Transverse colon (tissue), 4 donors: ENCODE measurements at regions not wholly inside any gene's neighbourhood (a gene's known extent, or its start where the extent isn't known, plus 50 kb on each side); places are given as distances from the start of the nearest gene placed in this dataset.
A peak's percentile ranks its signal among the peaks of the same experiment; 100 is the strongest.

Experiments
- DNase-seq: peaks from one replicate; pipeline ENCODE4 v3.0.0-alpha.2; 2019
- H3K27ac ChIP-seq, 4 donors: fragments of 200-600 bp; sonication (generic); 2 replicates each; pipeline ENCODE4 v1.5.1; 2016 to 2018; ENCODE audit warnings: inconsistent platforms in 4 of 4
- H3K27me3 ChIP-seq: fragments of 200-600 bp; sonication (generic); 2 replicates; pipeline ENCODE4 v1.5.1; 2017; ENCODE audit warnings: inconsistent platforms
- H3K36me3 ChIP-seq, 4 donors: fragments of 200-600 bp; sonication (generic); 2 replicates each; pipeline ENCODE4 v1.5.1; 2017 to 2019; ENCODE audit warnings: inconsistent platforms in 4 of 4
- H3K4me1 ChIP-seq, 4 donors: fragments of 200-600 bp; sonication (generic); 2 replicates each; pipeline ENCODE4 v1.5.1; 2017 to 2020; ENCODE audit warnings: inconsistent platforms in 4 of 4
- H3K4me3 ChIP-seq, 4 donors: fragments of 200-600 bp; sonication (generic); 1 replicate in 1 of 4; 2 replicates in 3 of 4; pipeline versions ENCODE4 v1.5.1 to v1.6.1; 2017 to 2019; ENCODE audit warnings: inconsistent platforms in 4 of 4
- H3K9me3 ChIP-seq, 2 donors: fragments of 200-600 bp; sonication (generic); 2 replicates each; pipeline ENCODE4 v1.5.1; 2017 to 2019; ENCODE audit warnings: inconsistent platforms in 2 of 2
- CTCF ChIP-seq, 5 experiments: fragments of 200-600 bp in 3 of 5; fragments of 450-650 bp in 2 of 5; sonication (generic) in 3 of 5; IDR thresholded peaks; 1 replicate in 2 of 5; 2 replicates in 3 of 5; pipeline ENCODE4 v1.5.1; 2016 to 2017; ENCODE audit warnings: antibody characterized with exemption in 5 of 5, inconsistent platforms in 3 of 5, mild to moderate bottlenecking in 2 of 5, moderate library complexity in 1 of 5
- EP300 ChIP-seq: sonication (generic); formaldehyde crosslinking; IDR thresholded peaks from one replicate; pipeline ENCODE4 v1.6.1; 2017; ENCODE audit warnings: antibody characterized with exemption, low read depth
- POLR2A ChIP-seq: fragments of 450-650 bp; IDR thresholded peaks from one replicate; pipeline ENCODE4 v1.6.1; 2016; ENCODE audit warnings: antibody characterized with exemption, mild to moderate bottlenecking, moderate library complexity
- POLR2AphosphoS5 ChIP-seq, 3 donors: sonication (generic); formaldehyde crosslinking; IDR thresholded peaks; one replicate each; pipeline ENCODE4 v1.6.1; 2016; ENCODE audit warnings: antibody characterized with exemption in 3 of 3
- WGBS, 2 donors: methylation state at CpG; one replicate each; pipeline ENCODE4 v1.1.5; 2018; ENCODE audit warnings: low coverage in 1 of 2; 5-methylcytosine and 5-hydroxymethylcytosine counted together
- in situ Hi-C, 4 donors: fragments of 200-750 bp; cut with MboI; loops; one replicate each; pipeline versions ENCODE4 v1.15.0 to v1.15.1; 2017; ENCODE audit warnings: low sequenced_read_pairs in 3 of 4, low pct_ligation_motif_present in 1 of 4, low pct_unique_long_range_greater_than_20kb in 1 of 4
- intact Hi-C: fragments of 100-400 bp; cut with DNase I; formaldehyde crosslinking; loops from one replicate; pipeline ENCODE4 v1.15.1; 2023; ENCODE audit warnings: low total_unique reads

GRCh38 chr13:22127277-22128164 lies 456.6 kb downstream of the FGF9 start:
- H3K27ac ChIP-seq, result no peak overlapping the region
- H3K4me1 ChIP-seq, result peaks cover 0 to 14% (median 1%) of the 10 kb centered on the region in 4 donors
- no peak for DNase-seq
- no peak overlapping the region for H3K4me3 ChIP-seq
- H3K9me3 ChIP-seq, result no peaks in the 10 kb centered on the region
- TF ChIP-seq POLR2AphosphoS5 (IDR thresholded peaks at IDR 0.05), result no peak
- no peak for TF ChIP-seq CTCF (IDR thresholded peaks at IDR 0.05)
- no peak for TF ChIP-seq POLR2A
- no peak for TF ChIP-seq EP300
- WGBS, 2 donors, result 57 to 77% methylated on average over 4 to 5 of the region's 5 CpGs
- in situ Hi-C loops, result no loop called here
- no peaks in the 10 kb centered on the region for H3K36me3 ChIP-seq
- no peaks in the 10 kb centered on the region for H3K27me3 ChIP-seq
- intact Hi-C loops, result no loop called here

- H3K4me1 ChIP-seq, result peaks cover 0 to 14% (median 1%) of the 10 kb centered on the region in 4 donors
- TF ChIP-seq CTCF (IDR thresholded peaks at IDR 0.05), result no peak
- H3K36me3 ChIP-seq, result no peaks in the 10 kb centered on the region
- H3K4me3 ChIP-seq, result no peak overlapping the region
- no peaks in the 10 kb centered on the region for H3K9me3 ChIP-seq
- H3K27ac ChIP-seq, result peak overlapping the region in 1 of 4 donors; percentile 8
- intact Hi-C loops, result no loop called here
- DNase-seq, result peak; percentile 10
- 43 to 54% methylated on average over 11 to 15 of the region's 15 CpGs for WGBS, 2 donors
- in situ Hi-C loops, result no loop called here
- H3K27me3 ChIP-seq, result no peaks in the 10 kb centered on the region
Measured at GRCh38 chr13:22128441-22129408, 457.9 kb downstream of the FGF9 start.

GRCh38 chr13:22130254-22130653 lies 459.4 kb downstream of the FGF9 start:
- no peak overlapping the region for H3K4me3 ChIP-seq
- no peaks in the 10 kb centered on the region for H3K36me3 ChIP-seq
- H3K4me1 ChIP-seq, result peaks cover 0 to 14% (median 1%) of the 10 kb centered on the region in 4 donors
- DNase-seq, result no peak
- WGBS, 2 donors, result 68 to 75% methylated on average over 1 of the region's 1 CpG
- no peak for TF ChIP-seq POLR2A
- no peak for TF ChIP-seq EP300
- no peak for TF ChIP-seq POLR2AphosphoS5 (IDR thresholded peaks at IDR 0.05)
- intact Hi-C loops (no loop called here), in situ Hi-C loops (no loop called here)
- no peaks in the 10 kb centered on the region for H3K9me3 ChIP-seq
- no peak overlapping the region for H3K27ac ChIP-seq
- no peaks in the 10 kb centered on the region for H3K27me3 ChIP-seq

- no peak overlapping the region for H3K27ac ChIP-seq
- H3K4me1 ChIP-seq, result no peaks in the 10 kb centered on the region
- WGBS, 2 donors, result 94% methylated on average over 3 to 4 of the region's 4 CpGs
- intact Hi-C loops, result no loop called here
- no peak for TF ChIP-seq POLR2A
- no peak for TF ChIP-seq EP300
- TF ChIP-seq CTCF (IDR thresholded peaks at IDR 0.05), result no peak
- no peak for TF ChIP-seq POLR2AphosphoS5 (IDR thresholded peaks at IDR 0.05)
- no peaks in the 10 kb centered on the region for H3K9me3 ChIP-seq
- no peak for DNase-seq
- H3K27me3 ChIP-seq, result no peaks in the 10 kb centered on the region
- in situ Hi-C loops, result no loop called here
- H3K36me3 ChIP-seq, result no peaks in the 10 kb centered on the region
- no peak overlapping the region for H3K4me3 ChIP-seq
Measured at GRCh38 chr13:22134261-22134660, 463.4 kb downstream of the FGF9 start.
